HG03565 (cell line): ENCODE measurements at regions not wholly inside any gene's neighbourhood (a gene's known extent, or its start where the extent isn't known, plus 50 kb on each side); places are given as distances from the start of the nearest gene placed in this dataset.
A peak's percentile ranks its signal among the peaks of the same experiment; 100 is the strongest.

Experiments used
- ATAC-seq: cut with Tn5 transposase; IDR thresholded peaks from one replicate; pipeline ENCODE4 v1.9.1; 2021; ENCODE audit warnings: mild to moderate bottlenecking, moderate library complexity; ENCODE audit not compliant: unreplicated experiment

GRCh38 chr11:81071606-81072005 lies 1630.8 kb upstream of the TENM4 start:
- ATAC-seq = no peak

DNA sequence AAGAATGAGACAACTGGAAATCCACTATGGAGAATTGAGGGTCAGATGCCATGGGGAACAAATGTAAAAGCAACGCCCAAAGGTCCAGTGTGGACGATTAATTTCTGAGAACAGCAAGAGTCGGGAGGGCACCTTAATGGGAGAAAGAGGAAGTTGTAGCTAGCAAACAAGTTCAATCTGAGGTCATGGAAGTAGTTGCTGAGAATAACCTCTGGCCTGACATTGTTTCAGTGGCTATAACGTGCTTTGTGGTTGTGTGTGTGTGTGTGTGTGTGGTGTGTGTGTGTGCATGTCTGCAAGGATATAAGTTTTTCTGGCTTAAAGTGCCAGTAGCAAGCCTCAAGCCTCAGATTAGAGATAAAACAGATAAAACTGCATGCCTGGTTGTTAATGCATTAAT lies 1630.1 kb upstream of the TENM4 start:
- ATAC-seq = peak; percentile 89

GRCh38 chr11:81059356-81059755 lies 1618.5 kb upstream of the TENM4 start:
- no peak for ATAC-seq

DNA sequence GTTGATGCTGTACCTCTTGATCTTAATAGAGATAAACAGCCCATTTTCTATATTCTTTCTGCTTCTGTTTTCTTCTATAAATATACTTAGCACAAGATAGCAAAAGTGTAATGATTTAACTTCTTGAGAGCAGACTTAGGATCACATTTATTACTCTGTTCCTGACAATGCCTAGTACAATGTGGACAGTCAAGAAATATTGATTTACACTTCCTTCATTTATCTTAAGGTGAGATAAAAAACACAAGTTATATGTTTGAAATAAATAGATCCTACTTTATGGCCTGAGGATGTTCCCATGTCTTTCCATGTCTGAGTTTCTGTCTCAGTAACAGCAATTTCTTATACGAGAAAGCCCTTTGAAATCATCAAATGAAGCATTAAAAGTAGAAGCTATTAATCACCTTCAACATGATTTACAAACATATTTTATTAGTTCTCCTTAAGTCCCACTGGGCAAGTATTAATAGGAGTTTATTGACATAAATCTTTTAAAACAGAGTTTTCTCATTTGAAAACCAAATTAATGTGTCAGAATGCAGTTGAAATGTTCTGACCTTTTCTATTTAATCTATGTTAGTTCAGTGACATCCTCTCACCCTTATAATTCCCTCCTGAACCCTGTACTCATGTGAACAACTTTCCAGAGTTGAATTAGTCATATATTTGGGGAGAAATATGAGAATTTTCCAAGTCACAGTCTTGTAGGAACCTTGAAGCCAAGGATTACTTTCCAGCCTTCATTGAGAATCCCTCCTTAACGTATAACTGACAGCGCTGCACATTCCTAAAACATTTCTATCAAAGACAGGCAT lies 1611.7 kb upstream of the TENM4 start:
- ATAC-seq = no peak

DNA sequence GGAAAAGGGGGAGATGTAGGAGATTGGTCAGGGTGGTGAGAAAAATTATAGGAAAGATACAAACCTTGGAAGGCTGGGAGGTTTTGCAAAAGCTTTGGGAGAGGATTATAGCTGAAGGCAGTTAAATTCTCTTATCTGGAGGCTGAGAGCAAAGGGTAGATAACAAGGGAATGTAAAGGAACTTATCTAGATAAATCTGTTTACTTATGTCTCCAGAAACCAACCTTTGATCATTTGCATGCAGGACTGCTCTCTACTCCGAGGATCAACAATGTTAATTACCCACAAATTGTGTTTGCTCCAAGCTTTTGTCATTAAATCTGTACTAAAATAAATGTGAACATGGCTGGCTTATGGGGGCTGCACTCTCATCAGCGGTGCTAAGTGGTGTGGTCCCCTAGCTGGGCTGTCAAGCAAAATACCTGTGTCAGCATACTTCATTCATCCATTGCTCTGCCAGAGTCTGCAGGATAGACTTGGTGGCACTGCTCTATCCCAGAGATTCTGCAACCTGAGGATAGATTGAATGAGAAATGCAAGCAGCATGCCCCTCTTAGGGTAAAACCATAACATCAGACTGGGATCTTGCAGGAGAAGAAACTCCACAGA lies 1599.2 kb upstream of the TENM4 start:
- no peak for ATAC-seq

- no peak for ATAC-seq
These were observed 1595.5 kb upstream of the TENM4 start for GRCh38 chr11:81036168-81036870.

- ATAC-seq = no peak
These were observed 1593.1 kb upstream of the TENM4 start for GRCh38 chr11:81033779-81034540.

DNA sequence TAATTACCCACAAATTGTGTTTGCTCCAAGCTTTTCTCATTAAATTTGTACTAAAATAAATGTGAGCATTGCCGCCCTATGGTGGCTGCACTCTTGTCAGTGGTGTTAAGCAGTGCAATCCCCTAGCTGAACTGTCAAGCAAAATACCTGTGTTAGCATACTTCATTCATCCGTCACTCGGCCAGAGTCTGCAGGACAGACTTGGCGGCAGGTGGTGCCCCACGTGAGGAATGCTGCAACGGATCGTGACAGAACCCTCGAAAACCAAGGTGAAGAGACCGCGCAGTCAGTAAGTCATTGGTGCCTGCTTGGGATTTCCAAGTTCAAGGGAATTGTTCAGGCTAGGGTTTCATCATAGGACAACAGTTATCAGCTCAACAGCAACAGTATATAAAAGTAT lies 1592.1 kb upstream of the TENM4 start:
- ATAC-seq = no peak

DNA sequence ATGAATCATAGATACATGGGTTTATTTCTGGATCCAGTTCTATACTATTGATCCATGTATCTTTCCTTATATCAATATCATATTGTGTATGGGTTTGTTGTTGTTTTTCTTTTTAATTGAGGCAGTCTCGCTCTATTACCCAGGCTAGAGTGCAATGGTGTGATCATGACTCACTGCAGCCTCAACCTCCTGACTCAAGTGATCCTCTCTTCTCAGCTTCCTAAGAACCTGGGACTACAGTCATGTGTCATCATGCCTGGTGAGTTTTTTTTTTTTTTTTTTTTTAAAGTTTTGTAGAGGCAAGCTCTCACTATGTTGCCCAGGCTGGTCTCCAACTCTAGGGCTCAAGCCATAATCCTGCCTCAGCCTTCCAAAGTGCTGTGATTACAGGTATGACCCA lies 1589.4 kb upstream of the TENM4 start:
- no peak for ATAC-seq

- no peak for ATAC-seq
These were observed 1585.2 kb upstream of the TENM4 start for GRCh38 chr11:81026032-81026431.

DNA sequence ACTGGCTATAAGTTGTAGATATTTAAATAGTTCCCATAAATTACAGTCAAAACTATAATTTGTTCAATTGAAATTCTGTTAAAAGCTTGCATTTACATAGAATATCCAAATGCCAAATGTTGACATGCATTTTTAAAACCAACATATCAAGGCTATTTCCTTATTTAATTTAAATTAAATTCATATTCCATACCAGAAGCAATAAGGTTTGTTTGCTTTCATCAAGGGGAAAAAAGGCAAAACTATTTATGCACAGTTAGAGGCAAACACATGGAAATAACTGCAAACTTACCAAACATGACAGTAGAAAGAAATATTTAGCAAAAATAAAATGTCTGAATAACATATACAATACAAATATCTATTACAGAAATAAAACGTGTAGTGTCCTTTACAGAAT lies 1581.2 kb upstream of the TENM4 start:
- ATAC-seq = no peak

DNA sequence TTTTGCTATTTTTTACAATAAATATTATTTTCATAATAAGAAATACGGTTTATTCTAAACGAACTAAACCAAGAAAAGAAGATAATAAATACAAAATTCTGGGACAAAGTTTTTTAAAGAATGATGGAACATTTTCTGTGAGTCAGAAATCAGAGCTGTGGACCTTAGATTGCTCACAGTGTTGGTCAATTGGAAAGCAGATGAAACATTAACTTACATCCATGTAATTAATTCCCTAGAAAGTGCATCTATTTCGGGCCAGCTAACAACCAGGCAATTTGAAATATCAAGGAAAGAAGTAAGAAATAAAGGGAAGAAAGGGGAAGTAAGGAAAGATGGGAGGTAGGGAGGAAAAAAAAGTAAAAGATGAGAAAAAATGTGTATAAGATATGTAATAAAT lies 1569.8 kb upstream of the TENM4 start:
- no peak for ATAC-seq

GRCh38 chr11:81007046-81007445 lies 1566.2 kb upstream of the TENM4 start:
- ATAC-seq = no peak

GRCh38 chr11:81005595-81005994 lies 1564.8 kb upstream of the TENM4 start:
- no peak for ATAC-seq

GRCh38 chr11:81004576-81004975 lies 1563.7 kb upstream of the TENM4 start:
- ATAC-seq = no peak

- no peak for ATAC-seq
These were observed 1561.5 kb upstream of the TENM4 start for GRCh38 chr11:81002374-81002773.

- ATAC-seq = no peak
These were observed 1559.9 kb upstream of the TENM4 start for GRCh38 chr11:81000735-81001134.

DNA sequence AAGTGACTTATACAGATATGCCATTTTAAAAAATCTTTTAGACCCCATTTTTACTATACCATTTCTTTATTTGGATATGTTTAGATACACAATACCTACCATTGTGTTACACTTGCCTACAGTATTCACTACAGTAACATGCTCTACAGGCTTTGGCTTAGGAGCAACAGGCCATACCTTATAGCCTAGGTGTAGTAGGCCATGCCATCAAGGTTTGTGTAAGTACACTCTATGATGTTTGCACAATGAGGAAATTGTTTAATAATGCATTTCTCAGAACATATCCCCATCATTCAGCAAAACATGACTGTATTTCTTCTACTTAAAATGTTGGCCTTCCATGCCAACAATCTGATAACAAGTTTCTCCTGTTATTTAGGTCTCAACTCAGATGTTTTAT lies 1559.5 kb upstream of the TENM4 start:
- ATAC-seq = no peak

GRCh38 chr11:80995523-80995922 lies 1554.7 kb upstream of the TENM4 start:
- ATAC-seq = no peak

GRCh38 chr11:80993536-80993935 lies 1552.7 kb upstream of the TENM4 start:
- ATAC-seq = no peak

GRCh38 chr11:80990885-80991284 lies 1550.1 kb upstream of the TENM4 start:
- no peak for ATAC-seq
